ENCODE measurements at regions not wholly inside any gene's neighbourhood (a gene's known extent, or its start where the extent isn't known, plus 50 kb on each side); places are given as distances from the start of the nearest gene placed in this dataset.

- TF ChIP-seq, protein P1, sequence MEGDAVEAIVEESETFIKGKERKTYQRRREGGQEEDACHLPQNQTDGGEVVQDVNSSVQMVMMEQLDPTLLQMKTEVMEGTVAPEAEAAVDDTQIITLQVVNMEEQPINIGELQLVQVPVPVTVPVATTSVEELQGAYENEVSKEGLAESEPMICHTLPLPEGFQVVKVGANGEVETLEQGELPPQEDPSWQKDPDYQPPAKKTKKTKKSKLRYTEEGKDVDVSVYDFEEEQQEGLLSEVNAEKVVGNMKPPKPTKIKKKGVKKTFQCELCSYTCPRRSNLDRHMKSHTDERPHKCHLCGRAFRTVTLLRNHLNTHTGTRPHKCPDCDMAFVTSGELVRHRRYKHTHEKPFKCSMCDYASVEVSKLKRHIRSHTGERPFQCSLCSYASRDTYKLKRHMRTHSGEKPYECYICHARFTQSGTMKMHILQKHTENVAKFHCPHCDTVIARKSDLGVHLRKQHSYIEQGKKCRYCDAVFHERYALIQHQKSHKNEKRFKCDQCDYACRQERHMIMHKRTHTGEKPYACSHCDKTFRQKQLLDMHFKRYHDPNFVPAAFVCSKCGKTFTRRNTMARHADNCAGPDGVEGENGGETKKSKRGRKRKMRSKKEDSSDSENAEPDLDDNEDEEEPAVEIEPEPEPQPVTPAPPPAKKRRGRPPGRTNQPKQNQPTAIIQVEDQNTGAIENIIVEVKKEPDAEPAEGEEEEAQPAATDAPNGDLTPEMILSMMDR (IDR thresholded peaks at IDR 0.05; ENCODE audit: low read depth, low read length), result no peak
- no peak for DNase-seq (ENCODE audit: extremely low read depth, low read depth)
These were observed 832.8 kb downstream of the NCAM2 start for GRCh38 chr21:21831036-21831435.

- TF ChIP-seq, protein P1 (IDR thresholded peaks at IDR 0.05; ENCODE audit: low read depth, low read length), result no peak
- DNase-seq (ENCODE audit: extremely low read depth, low read depth), result no peak
These were observed 847.7 kb downstream of the NCAM2 start for GRCh38 chr21:21845901-21846300.

DNA sequence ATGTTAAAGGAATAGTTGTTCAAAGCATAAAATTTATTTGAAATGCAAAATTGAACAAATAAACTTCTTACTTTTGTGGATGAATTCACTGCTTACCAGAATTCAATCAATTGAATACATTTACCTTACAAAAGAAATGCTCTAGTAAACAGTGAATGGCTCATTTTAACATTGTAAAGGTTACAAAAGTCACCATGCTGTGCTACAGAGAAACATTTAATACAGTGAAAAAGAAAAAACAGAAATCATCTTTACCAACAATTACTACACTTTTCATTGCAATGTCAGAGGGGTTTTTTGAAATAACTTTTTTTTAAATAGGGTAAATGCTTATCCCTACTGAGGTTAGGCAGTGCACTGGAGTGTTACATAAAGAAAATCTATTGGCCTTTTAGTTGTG lies 853.0 kb downstream of the NCAM2 start:
- DNase-seq (ENCODE audit: extremely low read depth, low read depth), result no peak
- TF ChIP-seq, protein P1 (IDR thresholded peaks at IDR 0.05; ENCODE audit: low read depth, low read length), result no peak

GRCh38 chr21:21851657-21852056 lies 853.4 kb downstream of the NCAM2 start:
- TF ChIP-seq, protein P1 (IDR thresholded peaks at IDR 0.05; ENCODE audit: low read depth, low read length), result no peak

DNA sequence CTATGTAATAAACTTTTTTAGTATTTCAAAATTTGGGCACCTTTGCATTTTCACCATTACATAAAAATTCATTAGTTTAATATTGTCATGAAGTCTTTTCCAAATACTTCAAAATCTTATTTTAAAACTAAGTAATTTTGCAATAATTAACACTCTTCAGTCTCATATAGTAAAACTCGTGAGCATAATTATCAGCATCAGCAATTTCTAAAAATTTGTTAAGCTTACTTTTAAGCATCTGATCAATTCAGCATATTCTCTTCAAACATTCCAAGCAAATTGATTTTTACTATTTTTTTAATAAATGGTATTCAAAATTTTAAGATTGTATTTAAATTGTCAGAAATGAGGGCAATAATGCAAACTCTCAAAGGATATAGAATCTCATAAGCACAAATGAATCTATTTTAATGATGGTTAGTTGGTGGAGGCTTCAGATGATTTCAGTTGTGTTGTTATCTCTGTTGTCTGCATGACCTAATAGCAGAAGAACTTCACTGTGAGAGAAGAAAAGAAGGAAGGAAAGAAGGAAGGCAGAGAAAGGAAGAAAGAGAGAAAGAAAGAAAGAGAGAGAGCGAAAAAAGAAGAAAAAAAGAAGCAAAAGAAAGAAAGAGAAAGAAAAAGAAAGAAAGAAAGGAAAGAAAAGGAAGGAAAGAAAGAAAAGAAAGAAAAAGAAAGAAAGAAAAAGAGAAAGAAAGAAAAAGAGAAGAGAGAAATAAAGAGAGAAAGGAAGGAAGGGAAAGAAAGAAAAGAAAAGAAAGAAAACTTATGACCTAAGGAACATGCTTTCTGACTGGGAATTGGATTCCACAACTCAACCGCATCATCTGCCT lies 860.5 kb downstream of the NCAM2 start:
- TF ChIP-seq, protein P1 (IDR thresholded peaks at IDR 0.05; ENCODE audit: low read depth, low read length), result no peak

More at GRCh38 chr21:21851657-21852056, 853.4 kb downstream of the NCAM2 start:
- DNase-seq (ENCODE audit: extremely low read depth, low read depth), result no peak

DNA sequence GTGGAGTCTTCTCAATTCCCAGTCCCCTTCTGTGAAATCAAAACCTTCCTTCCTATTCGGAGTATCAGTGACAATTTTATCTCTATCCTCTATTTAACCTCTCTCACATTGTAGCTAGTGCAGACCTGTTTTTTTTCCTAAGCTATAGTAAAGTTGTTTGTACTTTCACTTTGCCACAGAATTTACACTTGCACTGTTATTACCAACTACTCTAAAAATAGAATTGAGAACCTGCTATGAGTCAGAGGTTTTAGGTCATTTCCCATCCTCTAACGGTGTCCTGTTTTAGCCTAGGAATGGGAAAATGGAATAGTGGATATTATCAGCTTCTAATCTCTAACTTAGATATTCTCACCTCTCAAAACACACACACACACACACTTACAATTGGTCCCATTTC lies 862.7 kb downstream of the NCAM2 start:
- no peak for DNase-seq (ENCODE audit: extremely low read depth, low read depth)
- TF ChIP-seq, protein P1 (IDR thresholded peaks at IDR 0.05; ENCODE audit: low read depth, low read length), result no peak

More for the DNA sequence above, 860.5 kb downstream of the NCAM2 start:
- no peak for DNase-seq (ENCODE audit: extremely low read depth, low read depth)

DNA sequence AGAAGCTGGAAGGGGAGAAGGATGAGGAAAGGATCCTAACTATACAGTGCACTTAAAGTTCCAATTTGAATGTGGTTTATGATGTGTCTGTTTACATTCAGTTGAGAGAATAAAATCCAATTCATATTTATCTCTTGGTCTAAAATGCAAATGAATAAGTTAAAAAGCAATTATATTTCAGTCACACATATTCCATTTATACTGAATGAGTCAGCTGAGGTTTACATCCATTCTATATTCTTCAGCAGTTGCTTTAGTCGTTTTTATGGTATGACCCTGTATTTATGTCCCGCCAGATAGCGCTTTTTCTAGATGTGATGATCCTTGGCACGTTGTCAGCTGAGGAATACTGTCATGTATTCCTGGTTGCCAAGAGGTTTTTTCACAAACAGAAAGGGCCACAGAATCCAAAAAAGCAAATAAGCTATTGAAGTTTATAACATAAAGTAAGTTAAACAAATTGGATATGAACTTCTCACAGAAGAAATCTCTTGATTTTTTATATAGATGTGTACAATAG lies 866.2 kb downstream of the NCAM2 start:
- DNase-seq (ENCODE audit: extremely low read depth, low read depth), result no peak

More for the DNA sequence above, 866.2 kb downstream of the NCAM2 start:
- TF ChIP-seq, protein P1 (IDR thresholded peaks at IDR 0.05; ENCODE audit: low read depth, low read length), result no peak
